H9 (cell line): ENCODE measurements at regions not wholly inside any gene's neighbourhood (a gene's known extent, or its start where the extent isn't known, plus 50 kb on each side); places are given as distances from the start of the nearest gene placed in this dataset.

ENCODE experiments used
- DNase-seq: peaks from one replicate; pipeline ENCODE4 v3.0.0-alpha.2; 2017
- H2AFZ ChIP-seq: one replicate; pipeline ENCODE4 v1.6.1; 2013; ENCODE audit warnings: mild to moderate bottlenecking, low read length, control low read depth, moderate library complexity
- H2AK5ac ChIP-seq: 2 replicates; pipeline ENCODE4 v1.6.1; 2013; ENCODE audit warnings: low read length, control low read depth, mixed read lengths; ENCODE audit not compliant: insufficient read length
- H2BK120ac ChIP-seq: one replicate; pipeline ENCODE4 v1.6.1; 2013; ENCODE audit warnings: low read depth, mild to moderate bottlenecking, low read length, control low read depth, inconsistent platforms; ENCODE audit not compliant: poor library complexity, severe bottlenecking
- H2BK12ac ChIP-seq: 2 replicates; pipeline ENCODE4 v1.6.1; 2013; ENCODE audit warnings: low read length, control low read depth, mixed read lengths, low read depth; ENCODE audit not compliant: insufficient read length
- H2BK15ac ChIP-seq: 2 replicates; pipeline ENCODE4 v1.6.1; 2013; ENCODE audit warnings: low read depth, low read length, control low read depth
- H2BK20ac ChIP-seq: one replicate; pipeline ENCODE4 v1.6.1; 2013; ENCODE audit warnings: low read depth, mild to moderate bottlenecking, low read length, control low read depth, inconsistent platforms; ENCODE audit not compliant: poor library complexity, severe bottlenecking
- H2BK5ac ChIP-seq: 2 replicates; pipeline ENCODE4 v1.6.1; 2013; ENCODE audit warnings: low read length, control low read depth, mixed read lengths; ENCODE audit not compliant: insufficient read length
- H3K14ac ChIP-seq: 2 replicates; pipeline ENCODE4 v1.6.1; 2013; ENCODE audit warnings: low read length, control low read depth; ENCODE audit not compliant: insufficient read depth
- H3K18ac ChIP-seq: 2 replicates; pipeline ENCODE4 v1.6.1; 2013; ENCODE audit warnings: low read depth, mild to moderate bottlenecking, mixed read lengths, low read length, control low read depth; ENCODE audit not compliant: insufficient read length
- H3K23ac ChIP-seq: 2 replicates; pipeline ENCODE4 v1.6.1; 2013; ENCODE audit warnings: low read length, control low read depth, mixed read lengths, low read depth; ENCODE audit not compliant: insufficient read length
- H3K23me2 ChIP-seq: 2 replicates; pipeline ENCODE4 v1.6.1; 2013; ENCODE audit warnings: low read depth, mild to moderate bottlenecking, mixed read lengths, low read length, control low read depth; ENCODE audit not compliant: insufficient read length, poor library complexity, severe bottlenecking
- H3K27ac ChIP-seq: 2 replicates; pipeline ENCODE4 v1.5.1; 2013; ENCODE audit warnings: low read length, control low read depth, mixed read lengths, low read depth; ENCODE audit not compliant: insufficient read length
- H3K27me3 ChIP-seq: 2 replicates; pipeline ENCODE4 v1.6.1; 2013; ENCODE audit warnings: low read length, control low read depth, inconsistent platforms; ENCODE audit not compliant: insufficient read depth
- H3K4ac ChIP-seq: 2 replicates; pipeline ENCODE4 v1.6.1; 2013; ENCODE audit warnings: low read depth, mild to moderate bottlenecking, control low read depth, inconsistent platforms, low read length, moderate library complexity
- H3K4me1 ChIP-seq: 2 replicates; pipeline ENCODE4 v1.6.1; 2013; ENCODE audit warnings: low read length, control low read depth, inconsistent platforms; ENCODE audit not compliant: insufficient read depth
- H3K4me2 ChIP-seq: 2 replicates; pipeline ENCODE4 v1.6.1; 2013; ENCODE audit warnings: low read length, control low read depth, mixed read lengths; ENCODE audit not compliant: insufficient read length, insufficient read depth
- H3K56ac ChIP-seq: 2 replicates; pipeline ENCODE4 v1.6.1; 2013; ENCODE audit warnings: low read depth, mild to moderate bottlenecking, mixed read lengths, low read length, control low read depth; ENCODE audit not compliant: insufficient read length
- H3K79me1 ChIP-seq: 2 replicates; pipeline ENCODE4 v1.6.1; 2013; ENCODE audit warnings: low read depth, mild to moderate bottlenecking, moderate library complexity, low read length, control low read depth, inconsistent platforms; ENCODE audit not compliant: insufficient read depth, poor library complexity, severe bottlenecking
- H3K79me2 ChIP-seq: 2 replicates; pipeline ENCODE4 v1.6.1; 2013; ENCODE audit warnings: low read length, control low read depth, inconsistent platforms; ENCODE audit not compliant: insufficient read depth
- H3K9ac ChIP-seq: 2 replicates; pipeline ENCODE4 v1.6.1; 2013; ENCODE audit warnings: low read length, control low read depth, mixed read lengths; ENCODE audit not compliant: insufficient read length; ENCODE audit errors: extremely low read depth
- H3K9me3 ChIP-seq: one replicate; pipeline ENCODE4 v1.6.1; 2013; ENCODE audit warnings: low read depth, low read length, inconsistent platforms; ENCODE audit not compliant: control insufficient read depth
- H3T11ph ChIP-seq: one replicate; pipeline ENCODE4 v1.6.1; 2013; ENCODE audit warnings: mild to moderate bottlenecking, low read length, control low read depth, inconsistent platforms
- H4K20me1 ChIP-seq: one replicate; pipeline ENCODE4 v1.6.1; 2013; ENCODE audit not compliant: control insufficient read depth, insufficient read length, insufficient read depth
- H4K5ac ChIP-seq: 2 replicates; pipeline ENCODE4 v1.6.1; 2013; ENCODE audit warnings: low read depth, mild to moderate bottlenecking, mixed read lengths, low read length, control low read depth; ENCODE audit not compliant: insufficient read length
- H4K8ac ChIP-seq: replicated peaks from 2 replicates; pipeline ENCODE4 v1.6.1; 2013; ENCODE audit warnings: low read length, control low read depth, mixed read lengths, low read depth; ENCODE audit not compliant: insufficient read length
- H4K91ac ChIP-seq: 2 replicates; pipeline ENCODE4 v1.6.1; 2013; ENCODE audit warnings: low read depth, mild to moderate bottlenecking, moderate library complexity, mixed read lengths, low read length, control low read depth; ENCODE audit not compliant: insufficient read length
- H3K27ac Mint-ChIP-seq, 3 experiments: 2 replicates in 2 of 3; 3 replicates in 1 of 3; pipeline ENCODE4 v1.8.0; 2020 to 2021; ENCODE audit warnings: mixed read lengths in 3 of 3, mild to moderate bottlenecking in 1 of 3, moderate library complexity in 1 of 3
- H3K27me3 Mint-ChIP-seq: 2 replicates; pipeline ENCODE4 v1.8.0; 2021; ENCODE audit warnings: low read depth, mild to moderate bottlenecking, moderate library complexity, mixed read lengths
- H3K36me3 Mint-ChIP-seq, 3 experiments: 2 replicates in 2 of 3; 3 replicates in 1 of 3; pipeline ENCODE4 v1.8.0; 2020 to 2021; ENCODE audit warnings: low read depth in 3 of 3, mixed read lengths in 3 of 3; ENCODE audit not compliant: insufficient read depth in 1 of 3
- H3K4me1 Mint-ChIP-seq, 2 experiments: 2 replicates each; pipeline ENCODE4 v1.8.0; 2020; ENCODE audit warnings: mixed read lengths in 2 of 2
- H3K4me3 Mint-ChIP-seq, 2 experiments: 2 replicates in 1 of 2; 3 replicates in 1 of 2; pipeline ENCODE4 v1.8.0; 2020 to 2021; ENCODE audit warnings: mild to moderate bottlenecking in 2 of 2, mixed read lengths in 2 of 2, moderate library complexity in 1 of 2
- H3K9me3 Mint-ChIP-seq, 2 experiments: 2 replicates in 1 of 2; 3 replicates in 1 of 2; pipeline ENCODE4 v1.8.0; 2020; ENCODE audit warnings: mild to moderate bottlenecking in 2 of 2, mixed read lengths in 2 of 2, moderate library complexity in 1 of 2
- CTCF ChIP-seq: fragments of 200-600 bp; sonication (generic); conservative IDR thresholded peaks from 3 replicates; pipeline ENCODE4 v1.8.0; 2021; ENCODE audit warnings: antibody characterized with exemption, mild to moderate bottlenecking
- WGBS: extraction: QIAGEN DNeasy Blood & Tissue Kit; methylation state at CpG from one replicate; pipeline ENCODE4 v1.1.7; 2013; ENCODE audit warnings: missing lambda C conversion rate, low lambda C conversion rate, mixed read lengths; ENCODE audit not compliant: insufficient read length; ENCODE audit errors: extremely low coverage; 5-methylcytosine and 5-hydroxymethylcytosine counted together

- H2BK12ac ChIP-seq: no peak overlapping the region
- H3K36me3 Mint-ChIP-seq: peaks cover 4 to 26% (median 17%) of the 10 kb centered on the region in 3 experiments
- DNase-seq: no peak
These were observed 178.5 kb upstream of the TOX3 start for GRCh38 chr16:52725461-52725860.

More at GRCh38 chr16:52725461-52725860, 178.5 kb upstream of the TOX3 start:
- Histone ChIP-seq H2AFZ (no peak overlapping the region), H2BK15ac (no peak overlapping the region), H3K27me3 (no peaks in the 10 kb centered on the region), H3K27ac (no peak overlapping the region), H4K8ac (no peak overlapping the region), H3K56ac (no peak overlapping the region), H2AK5ac (no peak overlapping the region), H4K5ac (no peak overlapping the region), H3K9me3 (peaks cover 3% of the 10 kb centered on the region), H3K4me2 (no peak overlapping the region), H3K4ac (no peak overlapping the region), H3T11ph (no peak overlapping the region), H3K9ac (no peak overlapping the region), H3K23me2 (no peaks in the 10 kb centered on the region), H3K4me1 (no peaks in the 10 kb centered on the region; the same call in 1 of the 2 replicates), H2BK5ac (no peak overlapping the region), H3K79me1 (no peaks in the 10 kb centered on the region), H4K91ac (no peak overlapping the region), H3K23ac (no peak overlapping the region), H3K18ac (no peak overlapping the region), H3K14ac (no peak overlapping the region), H3K79me2 (no peaks in the 10 kb centered on the region), H2BK20ac (no peak overlapping the region), H4K20me1 (no peaks in the 10 kb centered on the region), H2BK120ac (no peak overlapping the region)
- Mint-ChIP-seq H3K4me3 (no peak overlapping the region), H3K27me3 (no peaks in the 10 kb centered on the region), H3K27ac (no peak overlapping the region), H3K4me1 (peaks cover 4 to 5% of the 10 kb centered on the region in 2 experiments; a peak in 3 of 4 replicates), H3K9me3 (peaks cover 19 to 26% of the 10 kb centered on the region in 2 experiments)
- no peak for TF ChIP-seq CTCF
- no CpG with 5 or more reads among the region's 1 CpG for WGBS
